Stimulated activated CD8-positive, alpha-beta memory T cell treated with anti-CD3 and anti-CD28 coated beads, Interleukin-7, amount 100 ng/mL, for 4 hours (primary cell): ENCODE measurements at regions not wholly inside any gene's neighbourhood (a gene's known extent, or its start where the extent isn't known, plus 50 kb on each side); places are given as distances from the start of the nearest gene placed in this dataset.
"Not testable (repeated sequence)": the region's sequence is repeated elsewhere in the genome, so short reads cannot be mapped to it uniquely, and the experiment has no call there.

Experiments
- DNase-seq, 2 donors: peaks; one replicate each; pipeline ENCODE4 v3.0.0-alpha.2; 2020; ENCODE audit warnings: low read depth in 2 of 2

- DNase-seq, result peak; percentile 7 to 15
These were observed 188.8 kb upstream of the GLRA1 start for GRCh38 chr5:152113401-152113800.

GRCh38 chr5:152107220-152107619 lies 182.6 kb upstream of the GLRA1 start:
- no peak for DNase-seq

GRCh38 chr5:152106571-152106970 lies 181.9 kb upstream of the GLRA1 start:
- no peak for DNase-seq

- DNase-seq, result no peak
These were observed 180.4 kb upstream of the GLRA1 start for GRCh38 chr5:152105085-152105484.

- no peak for DNase-seq
These were observed 179.6 kb upstream of the GLRA1 start for GRCh38 chr5:152104211-152104610.

GRCh38 chr5:152102908-152103307 lies 178.3 kb upstream of the GLRA1 start:
- DNase-seq, result not testable (repeated sequence)

- DNase-seq, result no peak
These were observed 177.4 kb upstream of the GLRA1 start for GRCh38 chr5:152102057-152102456.

GRCh38 chr5:152100462-152100861 lies 175.8 kb upstream of the GLRA1 start:
- no peak for DNase-seq

GRCh38 chr5:152097128-152097527 lies 172.5 kb upstream of the GLRA1 start:
- DNase-seq, result no peak

GRCh38 chr5:152094716-152095115 lies 170.1 kb upstream of the GLRA1 start:
- DNase-seq, result no peak

GRCh38 chr5:152094060-152094459 lies 169.4 kb upstream of the GLRA1 start:
- DNase-seq, result no peak

- DNase-seq, result no peak
These were observed 167.9 kb upstream of the GLRA1 start for GRCh38 chr5:152092580-152092979.

GRCh38 chr5:152089644-152090043 lies 165.0 kb upstream of the GLRA1 start:
- no peak for DNase-seq

- no peak for DNase-seq
These were observed 162.0 kb upstream of the GLRA1 start for GRCh38 chr5:152086668-152087067.

- DNase-seq, result no peak
These were observed 159.8 kb upstream of the GLRA1 start for GRCh38 chr5:152084476-152084875.

GRCh38 chr5:152083231-152083630 lies 158.6 kb upstream of the GLRA1 start:
- DNase-seq, result no peak

GRCh38 chr5:152072091-152072490 lies 147.4 kb upstream of the GLRA1 start:
- no peak for DNase-seq

- DNase-seq, result no peak
These were observed 145.9 kb upstream of the GLRA1 start for GRCh38 chr5:152070591-152070990.

GRCh38 chr5:152066784-152067183 lies 142.1 kb upstream of the GLRA1 start:
- no peak for DNase-seq

GRCh38 chr5:152063004-152063403 lies 138.4 kb upstream of the GLRA1 start:
- DNase-seq, result no peak

GRCh38 chr5:152061095-152061494 lies 136.4 kb upstream of the GLRA1 start:
- no peak for DNase-seq

- DNase-seq, result no peak
These were observed 133.6 kb upstream of the GLRA1 start for GRCh38 chr5:152058267-152058666.

- no peak for DNase-seq
These were observed 132.3 kb upstream of the GLRA1 start for GRCh38 chr5:152056931-152057330.

GRCh38 chr5:152052470-152052869 lies 127.8 kb upstream of the GLRA1 start:
- DNase-seq, result no peak
